Calu3 (cell line): ENCODE measurements at regions not wholly inside any gene's neighbourhood (a gene's known extent, or its start where the extent isn't known, plus 50 kb on each side); places are given as distances from the start of the nearest gene placed in this dataset.
"Not testable (repeated sequence)": the region's sequence is repeated elsewhere in the genome, so short reads cannot be mapped to it uniquely, and the experiment has no call there.

Experiments used
- BruUV-seq: library from RNA; stranded (reverse); fragments of 400-500 nt; replicated peaks from 2 replicates; lab custom pipeline; 2021; lab: Mats Ljungman, UMichigan
- CTCF ChIA-PET: fragments of 300-600 bp; sonication (Branson Sonifier 250); formaldehyde crosslinking; loops from one replicate; lab custom pipeline; 2022; ENCODE audit warnings: antibody characterized with exemption; lab: Charles Lee
- DNase-seq: peaks from one replicate; pipeline ENCODE4 v3.0.0; 2022
- H3K27ac Mint-ChIP-seq: one replicate; pipeline ENCODE4 v1.8.0; 2022; ENCODE audit warnings: mixed read lengths; ENCODE audit not compliant: unreplicated experiment
- H3K27me3 Mint-ChIP-seq: one replicate; pipeline ENCODE4 v1.8.0; 2022; ENCODE audit warnings: mixed read lengths; ENCODE audit not compliant: unreplicated experiment
- H3K36me3 Mint-ChIP-seq: one replicate; pipeline ENCODE4 v1.8.0; 2022; ENCODE audit warnings: mild to moderate bottlenecking, moderate library complexity, mixed read lengths; ENCODE audit not compliant: insufficient read depth, unreplicated experiment
- H3K4me1 Mint-ChIP-seq: one replicate; pipeline ENCODE4 v1.8.0; 2022; ENCODE audit warnings: mild to moderate bottlenecking, low read depth, mixed read lengths; ENCODE audit not compliant: unreplicated experiment
- H3K4me3 Mint-ChIP-seq: one replicate; pipeline ENCODE4 v1.8.0; 2022; ENCODE audit warnings: mild to moderate bottlenecking, low read depth, moderate library complexity, mixed read lengths; ENCODE audit not compliant: unreplicated experiment
- H3K9me3 Mint-ChIP-seq: one replicate; pipeline ENCODE4 v1.8.0; 2022; ENCODE audit warnings: low read depth, mixed read lengths; ENCODE audit not compliant: unreplicated experiment
- intact Hi-C: fragments of 100-400 bp; cut with micrococcal nuclease; formaldehyde crosslinking; loops from one replicate; pipeline ENCODE4 v1.10.0; 2022; ENCODE audit not compliant: unreplicated experiment
- TF ChIP-seq, protein P1 (sequence below): fragments of 200-600 bp; IDR thresholded peaks from one replicate; pipeline ENCODE4 v1.8.0; 2022; ENCODE audit warnings: antibody characterized with exemption; ENCODE audit not compliant: unreplicated experiment

DNA sequence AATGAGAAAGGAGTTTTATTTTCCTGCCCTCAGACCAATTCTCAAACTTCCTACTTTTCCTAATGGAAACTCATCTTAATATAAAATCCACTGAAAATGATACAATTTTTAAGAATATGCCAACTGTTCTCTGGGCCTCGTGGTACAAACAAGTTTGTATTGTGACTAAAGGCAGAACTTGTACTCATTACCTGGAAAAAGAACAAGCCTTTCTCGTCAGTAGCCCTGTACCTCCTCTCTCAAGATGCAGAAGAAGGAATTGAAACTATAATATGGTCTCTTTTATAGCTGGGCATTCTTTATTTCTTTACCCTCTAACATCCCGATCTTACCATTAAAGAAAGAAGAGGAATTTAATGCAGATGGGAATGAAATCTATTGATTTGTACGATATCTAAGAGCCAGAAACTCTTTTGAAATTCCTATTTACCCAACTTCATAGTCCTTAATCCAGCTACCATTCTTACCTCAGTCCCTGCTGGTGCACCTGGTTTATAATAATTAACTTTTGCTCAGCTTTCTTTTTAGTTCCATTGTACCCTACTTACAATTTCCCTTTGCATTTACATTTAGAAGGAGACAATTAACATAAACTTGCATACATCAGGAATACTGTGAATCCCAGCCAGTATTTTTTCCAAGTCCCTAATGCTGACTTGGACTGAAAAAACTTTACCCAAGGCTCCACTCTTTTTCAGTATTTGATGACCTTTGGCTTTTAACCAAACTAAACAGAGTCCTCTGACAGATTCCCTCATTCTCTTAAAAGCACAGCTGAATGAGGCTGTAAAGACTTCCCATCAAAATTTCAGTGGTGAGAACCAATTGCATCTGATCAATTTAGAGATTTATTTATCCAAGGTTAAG lies 1162.4 kb downstream of the BRINP3 start:
- H3K27ac Mint-ChIP-seq: no peak overlapping the region
- no peaks in the 10 kb centered on the region for H3K27me3 Mint-ChIP-seq
- TF ChIP-seq, protein P1, sequence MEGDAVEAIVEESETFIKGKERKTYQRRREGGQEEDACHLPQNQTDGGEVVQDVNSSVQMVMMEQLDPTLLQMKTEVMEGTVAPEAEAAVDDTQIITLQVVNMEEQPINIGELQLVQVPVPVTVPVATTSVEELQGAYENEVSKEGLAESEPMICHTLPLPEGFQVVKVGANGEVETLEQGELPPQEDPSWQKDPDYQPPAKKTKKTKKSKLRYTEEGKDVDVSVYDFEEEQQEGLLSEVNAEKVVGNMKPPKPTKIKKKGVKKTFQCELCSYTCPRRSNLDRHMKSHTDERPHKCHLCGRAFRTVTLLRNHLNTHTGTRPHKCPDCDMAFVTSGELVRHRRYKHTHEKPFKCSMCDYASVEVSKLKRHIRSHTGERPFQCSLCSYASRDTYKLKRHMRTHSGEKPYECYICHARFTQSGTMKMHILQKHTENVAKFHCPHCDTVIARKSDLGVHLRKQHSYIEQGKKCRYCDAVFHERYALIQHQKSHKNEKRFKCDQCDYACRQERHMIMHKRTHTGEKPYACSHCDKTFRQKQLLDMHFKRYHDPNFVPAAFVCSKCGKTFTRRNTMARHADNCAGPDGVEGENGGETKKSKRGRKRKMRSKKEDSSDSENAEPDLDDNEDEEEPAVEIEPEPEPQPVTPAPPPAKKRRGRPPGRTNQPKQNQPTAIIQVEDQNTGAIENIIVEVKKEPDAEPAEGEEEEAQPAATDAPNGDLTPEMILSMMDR: no peak
- H3K36me3 Mint-ChIP-seq: no peaks in the 10 kb centered on the region
- intact Hi-C loops: no loop called here
- BruUV-seq: no TSS peak
- H3K4me3 Mint-ChIP-seq: no peak overlapping the region
- CTCF ChIA-PET: no interaction called here
- H3K4me1 Mint-ChIP-seq: peaks cover 31% of the 10 kb centered on the region
- DNase-seq: no peak
- no peaks in the 10 kb centered on the region for H3K9me3 Mint-ChIP-seq

DNA sequence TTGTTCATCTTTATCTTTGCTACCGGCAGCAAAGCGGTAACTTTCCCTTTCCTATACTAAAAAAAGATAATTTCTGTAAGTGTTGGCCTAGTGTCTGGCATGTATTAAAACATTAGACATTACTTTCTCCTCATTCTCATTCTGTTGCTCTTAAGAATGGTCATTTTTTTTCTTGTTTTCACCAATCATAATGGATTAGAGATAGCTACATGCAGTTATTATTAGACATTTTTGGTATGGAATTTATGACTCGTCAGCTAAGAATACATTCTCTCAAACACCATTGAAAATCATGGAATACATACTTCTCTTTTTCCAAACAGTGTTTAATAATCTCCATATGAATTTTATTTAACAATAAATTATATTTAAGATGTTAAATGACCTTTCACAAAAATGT lies 1154.6 kb downstream of the BRINP3 start:
- TF ChIP-seq, protein P1: no peak
- no peaks in the 10 kb centered on the region for H3K36me3 Mint-ChIP-seq
- intact Hi-C loops: no loop called here

DNA sequence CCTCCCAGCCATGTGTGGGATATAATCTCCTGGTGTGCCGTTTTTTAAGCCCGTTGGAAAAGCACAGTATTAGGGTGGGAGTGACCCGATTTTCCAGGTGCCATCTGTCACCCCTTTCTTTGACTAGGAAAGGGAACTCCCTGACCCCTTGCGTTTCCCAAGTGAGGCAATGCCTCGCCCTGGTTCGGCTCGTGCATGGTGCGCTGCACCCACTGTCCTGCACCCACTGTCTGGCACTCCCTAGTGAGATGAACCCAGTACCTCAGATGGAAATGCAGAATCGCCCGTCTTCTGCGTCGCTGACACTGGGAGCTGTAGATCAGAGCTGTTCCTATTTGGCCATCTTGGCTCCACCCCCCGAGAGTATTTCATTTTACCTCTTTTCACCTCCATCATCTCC lies 1146.6 kb downstream of the BRINP3 start:
- H3K4me1 Mint-ChIP-seq, H3K36me3 Mint-ChIP-seq, H3K27ac Mint-ChIP-seq, H3K9me3 Mint-ChIP-seq, BruUV-seq, CTCF ChIA-PET, H3K27me3 Mint-ChIP-seq, DNase-seq, intact Hi-C loops, H3K4me3 Mint-ChIP-seq: not testable (repeated sequence)

More for the DNA sequence above, 1154.6 kb downstream of the BRINP3 start:
- CTCF ChIA-PET: no interaction called here
- Mint-ChIP-seq H3K27ac (no peak overlapping the region), H3K9me3 (peaks cover 2% of the 10 kb centered on the region), H3K4me3 (no peak overlapping the region), H3K4me1 (no peaks in the 10 kb centered on the region), H3K27me3 (no peaks in the 10 kb centered on the region)
- no TSS peak for BruUV-seq
- no peak for DNase-seq

DNA sequence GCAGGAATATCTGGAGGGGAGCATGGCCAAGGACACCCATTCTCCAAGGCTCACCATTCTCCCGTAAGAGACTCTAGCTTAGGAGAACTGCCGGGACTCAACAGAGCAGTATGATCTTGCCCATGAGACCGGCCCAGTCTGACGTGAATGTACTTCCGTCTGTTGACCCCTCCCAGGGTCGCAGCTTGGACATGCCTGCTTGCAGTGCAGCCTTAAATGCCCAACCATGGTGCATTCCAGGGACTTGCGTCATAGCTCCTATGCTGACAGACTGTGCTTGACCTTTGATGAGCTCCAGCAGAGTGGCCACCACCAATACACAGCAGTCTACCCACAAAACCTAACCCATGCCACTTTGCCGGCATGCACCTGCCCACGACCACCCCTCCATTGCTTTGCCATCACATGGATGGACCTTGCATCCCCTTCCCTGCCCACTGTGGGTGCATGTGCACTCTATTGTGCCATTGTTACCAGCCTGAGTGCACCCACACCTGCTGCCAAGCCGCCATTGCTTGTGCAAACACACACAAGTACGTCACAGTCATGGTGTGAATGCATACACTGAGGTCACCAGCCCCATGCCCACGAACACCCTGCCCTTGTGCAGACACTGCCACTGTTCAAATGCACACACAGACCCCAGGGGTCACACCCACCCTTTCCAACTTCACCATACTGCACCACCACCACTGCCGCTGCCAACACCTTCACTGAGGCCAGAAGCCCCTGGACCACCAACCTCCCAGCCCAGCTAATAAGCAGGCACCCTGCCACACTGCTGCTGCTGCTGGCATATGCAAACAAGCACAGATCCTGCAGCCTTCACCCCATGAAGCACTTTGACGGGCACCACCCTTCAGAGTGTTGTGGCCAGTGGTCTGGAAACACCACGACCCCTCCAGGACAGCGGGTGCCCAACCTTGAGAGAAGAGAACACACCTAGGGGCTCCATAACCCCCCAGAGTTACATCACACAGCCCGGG lies 1141.3 kb downstream of the BRINP3 start:
- Mint-ChIP-seq H3K4me1 (no peaks in the 10 kb centered on the region), H3K4me3 (no peak overlapping the region), H3K27me3 (no peaks in the 10 kb centered on the region), H3K9me3 (no peaks in the 10 kb centered on the region), H3K36me3 (no peaks in the 10 kb centered on the region), H3K27ac (no peak overlapping the region)
- DNase-seq: no peak
- CTCF ChIA-PET: no interaction called here
- TF ChIP-seq, protein P1: no peak
- BruUV-seq: no TSS peak
- intact Hi-C loops: no loop called here
